BE2C (cell line): ENCODE measurements at regions not wholly inside any gene's neighbourhood (a gene's known extent, or its start where the extent isn't known, plus 50 kb on each side); places are given as distances from the start of the nearest gene placed in this dataset.

ENCODE experiments used
- DNase-seq: peaks from one replicate; pipeline ENCODE4 v3.0.0-alpha.2; 2020
- H3K27me3 ChIP-seq: fragments of 250-450 bp; sonication (Bioruptor Pico); 2 replicates; pipeline ENCODE4 v1.5.1; 2020; ENCODE audit warnings: mild to moderate bottlenecking
- H3K36me3 ChIP-seq: fragments of 250-450 bp; sonication (Bioruptor Pico); 2 replicates; pipeline ENCODE4 v1.5.1; 2020; ENCODE audit warnings: mild to moderate bottlenecking
- H3K4me1 ChIP-seq: fragments of 250-450 bp; sonication (Bioruptor Pico); 2 replicates; pipeline ENCODE4 v1.5.1; 2020
- H3K4me3 ChIP-seq: 2 replicates; pipeline ENCODE4 v1.5.1; 2011; ENCODE audit warnings: low read depth, low read length
- H3K9me3 ChIP-seq: fragments of 250-450 bp; sonication (Bioruptor Pico); 2 replicates; pipeline ENCODE4 v1.5.1; 2020
- CTCF ChIP-seq: IDR thresholded peaks from 2 replicates; pipeline ENCODE4 v1.5.1; 2012; ENCODE audit warnings: mild to moderate bottlenecking, low read depth, low read length

GRCh38 chr5:39742916-39743315 is 318.1 kb upstream of the DAB2 start:
- H3K9me3 ChIP-seq, result no peaks in the 10 kb centered on the region
- TF ChIP-seq CTCF, result no peak
- no peaks in the 10 kb centered on the region for H3K27me3 ChIP-seq
- DNase-seq, result no peak
- H3K36me3 ChIP-seq, result no peaks in the 10 kb centered on the region
- no peak overlapping the region for H3K4me3 ChIP-seq
- H3K4me1 ChIP-seq, result no peaks in the 10 kb centered on the region

- Histone ChIP-seq H3K36me3 (no peaks in the 10 kb centered on the region), H3K4me1 (no peaks in the 10 kb centered on the region), H3K4me3 (no peak overlapping the region), H3K27me3 (no peaks in the 10 kb centered on the region), H3K9me3 (no peaks in the 10 kb centered on the region)
- TF ChIP-seq CTCF, result no peak
- DNase-seq, result no peak
Observed at GRCh38 chr5:39740404-39740803, 315.6 kb upstream of the DAB2 start.

GRCh38 chr5:39732166-39732565 is 307.4 kb upstream of the DAB2 start:
- DNase-seq, result no peak
- H3K36me3 ChIP-seq, result no peaks in the 10 kb centered on the region
- H3K27me3 ChIP-seq, result no peaks in the 10 kb centered on the region
- no peaks in the 10 kb centered on the region for H3K4me1 ChIP-seq
- H3K4me3 ChIP-seq, result no peak overlapping the region
- TF ChIP-seq CTCF, result no peak
- H3K9me3 ChIP-seq, result no peaks in the 10 kb centered on the region

GRCh38 chr5:39730699-39731098 is 305.9 kb upstream of the DAB2 start:
- H3K4me3 ChIP-seq, result no peak overlapping the region
- no peak for DNase-seq
- no peaks in the 10 kb centered on the region for H3K27me3 ChIP-seq
- H3K36me3 ChIP-seq, result no peaks in the 10 kb centered on the region
- no peaks in the 10 kb centered on the region for H3K4me1 ChIP-seq
- no peaks in the 10 kb centered on the region for H3K9me3 ChIP-seq
- no peak for TF ChIP-seq CTCF

- Histone ChIP-seq H3K4me3 (no peak overlapping the region), H3K9me3 (no peaks in the 10 kb centered on the region), H3K27me3 (no peaks in the 10 kb centered on the region), H3K36me3 (no peaks in the 10 kb centered on the region), H3K4me1 (no peaks in the 10 kb centered on the region)
- TF ChIP-seq CTCF, result no peak
- no peak for DNase-seq
Observed at GRCh38 chr5:39730006-39730405, 305.2 kb upstream of the DAB2 start.

GRCh38 chr5:39726467-39726866 is 301.7 kb upstream of the DAB2 start:
- no peak for TF ChIP-seq CTCF
- H3K4me3 ChIP-seq, result no peak overlapping the region
- no peaks in the 10 kb centered on the region for H3K4me1 ChIP-seq
- no peak for DNase-seq
- H3K36me3 ChIP-seq, result no peaks in the 10 kb centered on the region
- H3K27me3 ChIP-seq, result no peaks in the 10 kb centered on the region
- H3K9me3 ChIP-seq, result no peaks in the 10 kb centered on the region
